Thyroid gland (tissue), 4 donors: ENCODE measurements at regions not wholly inside any gene's neighbourhood (a gene's known extent, or its start where the extent isn't known, plus 50 kb on each side); places are given as distances from the start of the nearest gene placed in this dataset.

Source experiments
- DNase-seq, 2 donors: peaks; one replicate each; pipeline ENCODE4 v3.0.0-alpha.2; 2019
- H3K27ac ChIP-seq, 3 donors: fragments of 200-600 bp; sonication (generic); 1 replicate in 2 of 3; 2 replicates in 1 of 3; pipeline ENCODE4 v1.5.1; 2016 to 2019; ENCODE audit warnings: mild to moderate bottlenecking in 1 of 3, moderate library complexity in 1 of 3
- H3K27me3 ChIP-seq: fragments of 200-600 bp; sonication (generic); one replicate; pipeline ENCODE4 v1.5.1; 2019
- H3K36me3 ChIP-seq, 2 donors: fragments of 200-600 bp; sonication (generic); one replicate each; pipeline ENCODE4 v1.5.1; 2016 to 2019
- H3K4me1 ChIP-seq, 2 donors: fragments of 200-600 bp; sonication (generic); one replicate each; pipeline ENCODE4 v1.5.1; 2017 to 2019
- H3K4me3 ChIP-seq, 3 donors: fragments of 200-600 bp; sonication (generic); replicated peaks in 1 of 3; 1 replicate in 2 of 3; 2 replicates in 1 of 3; pipeline ENCODE4 v1.5.1; 2016; ENCODE audit warnings: mild to moderate bottlenecking in 1 of 3
- H3K9me3 ChIP-seq: fragments of 200-600 bp; sonication (generic); one replicate; pipeline ENCODE4 v1.5.1; 2017
- CTCF ChIP-seq, 6 experiments: fragments of 200-600 bp in 3 of 6; fragments of 450-650 bp in 3 of 6; sonication (generic) in 3 of 6; IDR thresholded peaks; one replicate each; pipeline ENCODE4 v1.5.1; 2016 to 2019; ENCODE audit warnings: antibody characterized with exemption in 6 of 6, mild to moderate bottlenecking in 2 of 6, inconsistent platforms in 1 of 6, moderate library complexity in 1 of 6
- POLR2A ChIP-seq, 2 donors: fragments of 450-650 bp; IDR thresholded peaks; one replicate each; pipeline ENCODE4 v1.6.1; 2017; ENCODE audit warnings: antibody characterized with exemption in 2 of 2, mild to moderate bottlenecking in 2 of 2, moderate library complexity in 1 of 2
- WGBS, 2 donors: methylation state at CpG; one replicate each; pipeline ENCODE4 v1.1.5; 2017; 5-methylcytosine and 5-hydroxymethylcytosine counted together
- intact Hi-C: fragments of 100-400 bp; cut with DNase I; formaldehyde crosslinking; loops from one replicate; pipeline ENCODE4 v1.15.1; 2023

- Histone ChIP-seq H3K9me3 (no peaks in the 10 kb centered on the region), H3K36me3 (no peaks in the 10 kb centered on the region), H3K4me3 (no peak overlapping the region), H3K27me3 (no peaks in the 10 kb centered on the region), H3K27ac (no peak overlapping the region), H3K4me1 (no peaks in the 10 kb centered on the region)
- DNase-seq = no peak
- WGBS, 2 donors = 96 to 97% methylated on average over 1 of the region's 1 CpG
- TF ChIP-seq POLR2A (IDR thresholded peaks at IDR 0.05) (no peak), CTCF (IDR thresholded peaks at IDR 0.05) (no peak)
- intact Hi-C loops = no loop called here
Measured at GRCh38 chr4:132918096-132918495, 231.0 kb upstream of the PCDH10 start.

- DNase-seq = no peak
- TF ChIP-seq CTCF (IDR thresholded peaks at IDR 0.05) (no peak), POLR2A (IDR thresholded peaks at IDR 0.05) (no peak)
- Histone ChIP-seq H3K27me3 (no peaks in the 10 kb centered on the region), H3K27ac (no peak overlapping the region), H3K9me3 (no peaks in the 10 kb centered on the region), H3K36me3 (no peaks in the 10 kb centered on the region), H3K4me1 (no peaks in the 10 kb centered on the region), H3K4me3 (no peak overlapping the region)
- intact Hi-C loops = no loop called here
- 44 to 52% methylated on average over 3 of the region's 3 CpGs for WGBS, 2 donors
Measured at GRCh38 chr4:132923516-132923915, 225.6 kb upstream of the PCDH10 start.

GRCh38 chr4:132934911-132935310 is 214.2 kb upstream of the PCDH10 start:
- Histone ChIP-seq H3K27ac (no peak overlapping the region), H3K36me3 (no peaks in the 10 kb centered on the region), H3K4me3 (no peak overlapping the region), H3K9me3 (no peaks in the 10 kb centered on the region), H3K27me3 (no peaks in the 10 kb centered on the region), H3K4me1 (no peaks in the 10 kb centered on the region)
- DNase-seq = no peak
- 49 to 71% methylated on average over 2 of the region's 2 CpGs for WGBS, 2 donors
- intact Hi-C loops = no loop called here
- no peak for TF ChIP-seq CTCF (IDR thresholded peaks at IDR 0.05)
- TF ChIP-seq POLR2A (IDR thresholded peaks at IDR 0.05) = no peak

GRCh38 chr4:132955146-132955545 is 193.9 kb upstream of the PCDH10 start:
- Histone ChIP-seq H3K36me3 (no peaks in the 10 kb centered on the region), H3K27me3 (no peaks in the 10 kb centered on the region), H3K27ac (no peak overlapping the region), H3K4me1 (no peaks in the 10 kb centered on the region), H3K4me3 (no peak overlapping the region), H3K9me3 (no peaks in the 10 kb centered on the region)
- intact Hi-C loops = no loop called here
- no peak for TF ChIP-seq POLR2A (IDR thresholded peaks at IDR 0.05)
- TF ChIP-seq CTCF (IDR thresholded peaks at IDR 0.05) = no peak
- DNase-seq = no peak

GRCh38 chr4:132956962-132957361 is 192.1 kb upstream of the PCDH10 start:
- intact Hi-C loops = no loop called here
- no peak overlapping the region for H3K4me3 ChIP-seq
- no peaks in the 10 kb centered on the region for H3K36me3 ChIP-seq
- no peaks in the 10 kb centered on the region for H3K4me1 ChIP-seq
- TF ChIP-seq CTCF (IDR thresholded peaks at IDR 0.05) = no peak
- TF ChIP-seq POLR2A (IDR thresholded peaks at IDR 0.05) = no peak
- H3K9me3 ChIP-seq = no peaks in the 10 kb centered on the region
- 89 to 91% methylated on average over 2 of the region's 2 CpGs for WGBS, 2 donors
- no peak overlapping the region for H3K27ac ChIP-seq
- H3K27me3 ChIP-seq = no peaks in the 10 kb centered on the region
- no peak for DNase-seq
